Sigmoid colon (tissue), 4 donors: ENCODE measurements at regions not wholly inside any gene's neighbourhood (a gene's known extent, or its start where the extent isn't known, plus 50 kb on each side); places are given as distances from the start of the nearest gene placed in this dataset.

Source experiments
- CTCF ChIP-seq, 4 experiments: fragments of 450-650 bp in 3 of 4; fragments of 200-600 bp in 1 of 4; IDR thresholded peaks; one replicate each; pipeline ENCODE4 v1.5.1; 2016 to 2019; ENCODE audit warnings: antibody characterized with exemption in 4 of 4, mild to moderate bottlenecking in 3 of 4, moderate library complexity in 2 of 4
- POLR2AphosphoS5 ChIP-seq, 4 donors: sonication (generic); formaldehyde crosslinking; IDR thresholded peaks; one replicate each; pipeline ENCODE4 v1.6.1; 2017; ENCODE audit warnings: antibody characterized with exemption in 4 of 4

DNA sequence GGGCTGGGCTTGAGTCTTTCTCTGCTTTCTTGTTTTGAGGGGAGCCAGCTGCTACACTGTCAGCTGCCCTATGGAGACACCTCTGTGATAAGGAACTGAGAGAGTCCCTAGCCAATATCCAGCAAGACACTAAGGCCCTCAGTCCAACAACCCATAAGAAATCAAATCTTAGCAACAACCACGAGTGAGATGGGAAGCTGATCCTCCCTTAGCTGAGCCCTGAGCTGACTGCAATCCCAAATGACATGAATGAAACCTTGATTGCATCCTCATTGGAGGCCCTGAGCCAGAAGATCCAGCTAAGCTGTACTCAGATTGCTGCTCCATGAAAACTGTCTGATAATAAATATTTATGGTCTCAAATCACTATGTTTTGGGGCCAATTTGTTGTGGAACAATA lies 302.1 kb upstream of the MME start:
- no peak for TF ChIP-seq CTCF (IDR thresholded peaks at IDR 0.05)
- TF ChIP-seq POLR2AphosphoS5 (IDR thresholded peaks at IDR 0.05): no peak
